Sigmoid colon (tissue), 6 donors: ENCODE measurements at regions not wholly inside any gene's neighbourhood (a gene's known extent, or its start where the extent isn't known, plus 50 kb on each side); places are given as distances from the start of the nearest gene placed in this dataset.

Source experiments
- DNase-seq: peaks from one replicate; pipeline ENCODE4 v3.0.0-alpha.2; 2019
- H3K27ac ChIP-seq, 4 donors: fragments of 200-600 bp; sonication (generic); one replicate each; pipeline ENCODE4 v1.5.1; 2016 to 2019; ENCODE audit warnings: mild to moderate bottlenecking in 1 of 4
- H3K27me3 ChIP-seq, 3 donors: fragments of 200-600 bp; sonication (generic); one replicate each; pipeline ENCODE4 v1.5.1; 2019; ENCODE audit warnings: mild to moderate bottlenecking in 1 of 3
- H3K36me3 ChIP-seq, 4 donors: fragments of 200-600 bp; sonication (generic); one replicate each; pipeline ENCODE4 v1.5.1; 2016 to 2019
- H3K4me1 ChIP-seq, 4 donors: fragments of 200-600 bp; sonication (generic); one replicate each; pipeline ENCODE4 v1.5.1; 2017 to 2019
- H3K4me3 ChIP-seq, 4 donors: fragments of 200-600 bp; sonication (generic); one replicate each; pipeline ENCODE4 v1.5.1; 2017 to 2019; ENCODE audit warnings: mild to moderate bottlenecking in 2 of 4, moderate library complexity in 1 of 4
- H3K9me3 ChIP-seq, 4 donors: fragments of 200-600 bp in 3 of 4; sonication (generic) in 3 of 4; one replicate each; pipeline versions ENCODE4 v1.5.1 to v1.6.1; 2013 to 2019
- EP300 ChIP-seq, 4 donors: sonication (generic); formaldehyde crosslinking; IDR thresholded peaks; one replicate each; pipeline ENCODE4 v1.6.1; 2017; ENCODE audit warnings: antibody characterized with exemption in 4 of 4
- POLR2A ChIP-seq, 2 donors: fragments of 450-650 bp; IDR thresholded peaks; one replicate each; pipeline ENCODE4 v1.6.1; 2016; ENCODE audit warnings: antibody characterized with exemption in 2 of 2, mild to moderate bottlenecking in 2 of 2, moderate library complexity in 2 of 2
- POLR2AphosphoS5 ChIP-seq, 4 donors: sonication (generic); formaldehyde crosslinking; IDR thresholded peaks; one replicate each; pipeline ENCODE4 v1.6.1; 2017; ENCODE audit warnings: antibody characterized with exemption in 4 of 4
- WGBS, 2 donors: extraction: QIAGEN DNeasy Blood & Tissue Kit; methylation state at CpG; one replicate each; pipeline ENCODE4 v1.1.7; 2013; 5-methylcytosine and 5-hydroxymethylcytosine counted together
- intact Hi-C: fragments of 100-400 bp; cut with DNase I; formaldehyde crosslinking; loops from one replicate; pipeline ENCODE4 v1.15.1; 2023
- TF ChIP-seq, protein P1 (sequence below), 4 experiments: fragments of 450-650 bp in 3 of 4; fragments of 200-600 bp in 1 of 4; IDR thresholded peaks; one replicate each; pipeline ENCODE4 v1.5.1; 2016 to 2019; ENCODE audit warnings: antibody characterized with exemption in 4 of 4, mild to moderate bottlenecking in 3 of 4, moderate library complexity in 2 of 4
- donor health status: healthy with polysubstance abuse.
- donor health status: healthy.

DNA sequence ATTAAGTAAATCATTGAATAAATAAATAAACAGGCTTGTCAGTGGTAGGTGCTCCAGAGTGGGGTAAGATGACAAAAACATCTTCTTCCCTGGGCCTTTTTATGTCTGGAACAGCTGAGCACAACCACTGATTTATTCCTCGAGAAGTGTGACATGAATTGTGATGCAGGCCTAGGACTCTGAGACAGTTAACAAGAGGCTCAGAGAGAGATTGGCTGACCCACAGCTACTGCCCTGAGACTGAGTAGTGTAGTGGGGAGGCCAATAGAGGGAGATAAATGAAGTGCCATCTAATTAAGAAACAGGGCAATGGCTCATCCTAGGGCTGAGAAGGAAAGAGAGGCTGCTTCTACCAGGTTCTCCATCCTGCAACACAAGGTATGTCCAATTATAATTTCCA, 369.3 kb upstream of the TRPC7 start:
- WGBS, 2 donors, result 80 to 86% methylated on average over 1 of the region's 1 CpG

DNA sequence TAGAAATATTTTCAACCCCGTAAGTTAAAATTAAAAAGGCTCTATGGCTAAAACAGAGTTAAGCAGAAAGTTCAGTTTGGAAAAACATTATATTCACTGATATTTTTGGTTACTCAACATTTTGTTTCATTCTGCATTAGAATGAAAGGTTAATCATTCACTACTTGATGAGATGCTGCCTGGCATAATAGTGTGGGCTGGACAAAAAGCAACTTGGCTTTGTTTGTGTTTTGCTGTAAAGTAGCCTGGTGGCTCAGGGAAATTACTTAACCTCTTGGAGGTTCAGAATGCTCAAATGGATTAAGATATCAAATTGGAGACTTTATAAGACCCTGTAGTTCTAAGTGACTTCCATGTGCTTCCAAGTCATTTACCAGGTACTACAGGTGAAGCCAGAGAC, 367.4 kb upstream of the TRPC7 start:
- H3K27me3 ChIP-seq, result no peaks in the 10 kb centered on the region
- no peak overlapping the region for H3K4me3 ChIP-seq
- no peaks in the 10 kb centered on the region for H3K9me3 ChIP-seq
- WGBS, 2 donors, result 92 to 94% methylated on average over 1 of the region's 1 CpG
- H3K4me1 ChIP-seq, result peaks cover 0 to 23% (median 16%) of the 10 kb centered on the region in 4 donors
- no peaks in the 10 kb centered on the region for H3K36me3 ChIP-seq
- intact Hi-C loops, result no loop called here
- DNase-seq, result no peak
- H3K27ac ChIP-seq, result no peak overlapping the region
- no peak for TF ChIP-seq POLR2AphosphoS5 (IDR thresholded peaks at IDR 0.05)
- TF ChIP-seq, protein P1, sequence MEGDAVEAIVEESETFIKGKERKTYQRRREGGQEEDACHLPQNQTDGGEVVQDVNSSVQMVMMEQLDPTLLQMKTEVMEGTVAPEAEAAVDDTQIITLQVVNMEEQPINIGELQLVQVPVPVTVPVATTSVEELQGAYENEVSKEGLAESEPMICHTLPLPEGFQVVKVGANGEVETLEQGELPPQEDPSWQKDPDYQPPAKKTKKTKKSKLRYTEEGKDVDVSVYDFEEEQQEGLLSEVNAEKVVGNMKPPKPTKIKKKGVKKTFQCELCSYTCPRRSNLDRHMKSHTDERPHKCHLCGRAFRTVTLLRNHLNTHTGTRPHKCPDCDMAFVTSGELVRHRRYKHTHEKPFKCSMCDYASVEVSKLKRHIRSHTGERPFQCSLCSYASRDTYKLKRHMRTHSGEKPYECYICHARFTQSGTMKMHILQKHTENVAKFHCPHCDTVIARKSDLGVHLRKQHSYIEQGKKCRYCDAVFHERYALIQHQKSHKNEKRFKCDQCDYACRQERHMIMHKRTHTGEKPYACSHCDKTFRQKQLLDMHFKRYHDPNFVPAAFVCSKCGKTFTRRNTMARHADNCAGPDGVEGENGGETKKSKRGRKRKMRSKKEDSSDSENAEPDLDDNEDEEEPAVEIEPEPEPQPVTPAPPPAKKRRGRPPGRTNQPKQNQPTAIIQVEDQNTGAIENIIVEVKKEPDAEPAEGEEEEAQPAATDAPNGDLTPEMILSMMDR (IDR thresholded peaks at IDR 0.05), result no peak
- no peak for TF ChIP-seq POLR2A (IDR thresholded peaks at IDR 0.05)
- no peak for TF ChIP-seq EP300 (IDR thresholded peaks at IDR 0.05)

More for the DNA sequence above, 369.3 kb upstream of the TRPC7 start:
- Histone ChIP-seq H3K4me1 (peaks cover 0 to 21% (median 15%) of the 10 kb centered on the region in 4 donors), H3K36me3 (no peaks in the 10 kb centered on the region), H3K27me3 (no peaks in the 10 kb centered on the region), H3K4me3 (no peak overlapping the region), H3K9me3 (no peaks in the 10 kb centered on the region), H3K27ac (no peak overlapping the region)
- no peak for TF ChIP-seq POLR2A (IDR thresholded peaks at IDR 0.05)
- no peak for DNase-seq
- intact Hi-C loops, result no loop called here

DNA sequence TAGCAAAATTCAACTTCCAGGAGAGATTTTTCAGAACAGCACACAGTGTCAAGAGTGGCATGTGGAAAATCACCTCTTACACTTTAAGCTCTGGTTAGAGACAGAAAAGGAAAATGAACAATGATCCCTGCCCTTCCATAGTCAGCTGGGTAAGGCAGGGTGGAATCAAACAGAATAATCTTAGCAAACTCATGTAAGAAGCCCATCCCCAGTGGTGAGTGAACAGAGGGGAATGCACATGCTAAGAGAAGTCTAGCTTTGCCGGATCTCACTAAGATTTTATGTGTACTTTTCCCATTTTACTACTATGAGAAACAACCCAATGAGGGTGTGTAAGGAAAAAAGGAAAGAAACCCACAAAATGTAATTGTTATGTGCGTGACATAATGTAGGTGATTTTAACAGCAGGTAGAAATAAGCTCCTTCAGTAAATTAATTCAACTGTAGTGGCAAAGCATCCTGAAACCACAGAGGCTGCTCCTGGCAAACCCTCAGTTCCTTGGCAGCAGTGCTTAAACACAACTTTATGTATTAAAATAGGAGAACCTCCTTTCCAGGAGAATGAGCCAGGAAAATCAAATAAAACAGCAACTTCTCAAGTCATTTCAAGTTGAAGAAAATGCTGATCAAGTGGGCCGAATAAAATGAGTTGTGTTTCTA, 366.0 kb upstream of the TRPC7 start:
- Histone ChIP-seq H3K27ac (no peak overlapping the region), H3K9me3 (no peaks in the 10 kb centered on the region), H3K4me1 (peaks cover 0 to 23% (median 16%) of the 10 kb centered on the region in 4 donors), H3K4me3 (no peak overlapping the region), H3K27me3 (no peaks in the 10 kb centered on the region), H3K36me3 (no peaks in the 10 kb centered on the region)
- DNase-seq, result no peak
- TF ChIP-seq POLR2A (IDR thresholded peaks at IDR 0.05) (no peak), EP300 (IDR thresholded peaks at IDR 0.05) (no peak), POLR2AphosphoS5 (IDR thresholded peaks at IDR 0.05) (no peak)
- TF ChIP-seq, protein P1 (IDR thresholded peaks at IDR 0.05), result no peak
- intact Hi-C loops, result no loop called here
- 48 to 70% methylated on average over 3 of the region's 3 CpGs for WGBS, 2 donors

DNA sequence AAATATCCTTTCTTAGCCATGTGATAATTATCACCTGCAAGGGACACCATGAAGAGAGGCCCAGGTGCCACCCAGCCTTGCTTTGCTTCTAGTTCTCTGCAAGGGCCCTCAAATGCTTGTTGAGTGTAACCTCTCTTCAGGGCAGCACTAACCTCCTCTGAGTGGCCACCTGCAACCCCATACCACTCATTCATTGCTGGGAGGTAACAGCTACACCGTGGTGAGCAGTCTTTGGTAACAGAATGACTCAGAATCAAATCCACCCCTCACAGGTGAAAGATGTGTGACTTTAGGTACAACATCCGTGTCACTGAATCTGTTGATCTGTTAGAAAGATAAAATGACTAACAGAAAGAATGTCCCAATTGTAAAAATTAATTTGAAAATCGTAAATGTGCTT, 365.1 kb upstream of the TRPC7 start:
- 47 to 69% methylated on average over 3 of the region's 3 CpGs for WGBS, 2 donors
- no peak for DNase-seq
- no peak for TF ChIP-seq POLR2AphosphoS5 (IDR thresholded peaks at IDR 0.05)
- TF ChIP-seq, protein P1 (IDR thresholded peaks at IDR 0.05), result no peak
- no peak for TF ChIP-seq POLR2A (IDR thresholded peaks at IDR 0.05)

DNA sequence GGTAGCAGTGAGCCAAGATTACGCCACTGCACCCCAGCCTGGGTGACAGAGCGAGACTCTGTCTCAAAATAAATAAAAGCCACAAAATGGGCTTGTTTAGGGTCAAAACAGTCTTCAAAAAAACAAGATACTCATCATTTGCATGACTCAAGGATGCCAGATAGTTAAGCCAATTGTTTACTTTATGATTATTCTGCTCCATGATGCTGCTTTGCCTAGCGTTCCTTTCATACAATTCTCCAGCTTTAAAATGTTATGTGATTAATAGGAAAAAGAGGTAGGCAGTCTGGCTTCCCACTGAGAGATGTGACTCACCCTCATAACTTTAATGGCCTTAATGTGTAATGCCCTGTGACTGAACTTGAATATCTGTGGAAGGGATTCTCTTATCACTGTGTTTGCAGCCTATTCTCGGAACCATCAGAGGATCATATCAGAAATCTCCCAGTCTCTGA, 364.6 kb upstream of the TRPC7 start:
- Histone ChIP-seq H3K27me3 (no peaks in the 10 kb centered on the region), H3K4me1 (peaks cover 0 to 23% (median 16%) of the 10 kb centered on the region in 4 donors), H3K4me3 (no peak overlapping the region), H3K36me3 (no peaks in the 10 kb centered on the region), H3K27ac (no peak overlapping the region), H3K9me3 (no peaks in the 10 kb centered on the region)
- no peak for TF ChIP-seq POLR2A (IDR thresholded peaks at IDR 0.05)
- DNase-seq, result no peak
- WGBS, 2 donors, result 62 to 74% methylated on average over 4 of the region's 4 CpGs
- intact Hi-C loops, result no loop called here

More for the DNA sequence above, 365.1 kb upstream of the TRPC7 start:
- peaks cover 0 to 23% (median 16%) of the 10 kb centered on the region in 4 donors for H3K4me1 ChIP-seq
- H3K9me3 ChIP-seq, result no peaks in the 10 kb centered on the region
- no peaks in the 10 kb centered on the region for H3K36me3 ChIP-seq
- intact Hi-C loops, result no loop called here
- no peak overlapping the region for H3K4me3 ChIP-seq
- H3K27ac ChIP-seq, result no peak overlapping the region
- H3K27me3 ChIP-seq, result no peaks in the 10 kb centered on the region

GRCh38 chr5:136726506-136726905, 361.2 kb upstream of the TRPC7 start:
- intact Hi-C loops, result no loop called here
- WGBS, 2 donors, result 68 to 71% methylated on average over 2 of the region's 2 CpGs

More at GRCh38 chr5:136726506-136726905, 361.2 kb upstream of the TRPC7 start:
- H3K27me3 ChIP-seq, result no peaks in the 10 kb centered on the region
- no peak for TF ChIP-seq POLR2A (IDR thresholded peaks at IDR 0.05)
- no peak for TF ChIP-seq POLR2AphosphoS5 (IDR thresholded peaks at IDR 0.05)
- TF ChIP-seq, protein P1 (IDR thresholded peaks at IDR 0.05), result no peak
- TF ChIP-seq EP300 (IDR thresholded peaks at IDR 0.05), result no peak
- no peaks in the 10 kb centered on the region for H3K36me3 ChIP-seq
- no peak overlapping the region for H3K27ac ChIP-seq
- H3K4me3 ChIP-seq, result no peak overlapping the region
- H3K9me3 ChIP-seq, result no peaks in the 10 kb centered on the region
- DNase-seq, result no peak
- H3K4me1 ChIP-seq, result peaks cover 0 to 22% (median 13%) of the 10 kb centered on the region in 4 donors
